ENCODE measurements at regions not wholly inside any gene's neighbourhood (a gene's known extent, or its start where the extent isn't known, plus 50 kb on each side); places are given as distances from the start of the nearest gene placed in this dataset.

DNA sequence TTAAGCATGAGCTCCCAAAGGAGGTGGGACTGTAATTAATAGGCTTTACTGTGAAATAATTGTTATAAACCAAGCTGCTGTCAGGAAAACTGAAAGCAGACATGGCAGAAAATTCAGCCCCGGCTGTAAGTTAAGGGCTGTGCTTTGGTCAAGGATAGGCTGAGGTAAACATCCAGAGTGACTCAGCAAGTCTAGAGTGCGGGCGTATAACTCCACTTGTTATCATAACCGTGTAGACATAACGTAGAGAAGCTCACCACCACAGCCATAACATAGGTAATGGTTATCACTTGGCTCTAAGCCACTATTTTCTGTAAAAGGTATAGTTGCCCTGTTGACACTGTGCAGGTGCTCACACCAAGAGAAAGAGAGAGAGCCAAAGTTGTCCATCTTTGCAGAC is 316.8 kb downstream of the DCDC2C start:
- no peak for TF ChIP-seq YY1 (IDR thresholded peaks at IDR 0.05; ENCODE audit: insufficient read depth, insufficient read length)
- no peak for TF ChIP-seq ZNF274 (IDR thresholded peaks at IDR 0.05; ENCODE audit: low read depth, low read length)
